Loucy (cell line): ENCODE measurements at regions not wholly inside any gene's neighbourhood (a gene's known extent, or its start where the extent isn't known, plus 50 kb on each side); places are given as distances from the start of the nearest gene placed in this dataset.

Experiments used
- CTCF ChIP-seq: fragments of 200-600 bp; sonication (generic); conservative IDR thresholded peaks from 2 replicates; pipeline ENCODE4 v1.5.1; 2014; ENCODE audit warnings: mild to moderate bottlenecking, antibody characterized with exemption, low read length
- EZH2phosphoT487 ChIP-seq: fragments of 200-600 bp; IDR thresholded peaks from 2 replicates; pipeline ENCODE4 v1.6.1; 2018; ENCODE audit warnings: antibody characterized with exemption, mild to moderate bottlenecking, moderate library complexity, borderline replicate concordance

GRCh38 chr2:144708626-144709025, 188.7 kb upstream of the ZEB2 start:
- no peak for TF ChIP-seq CTCF
- no peak for TF ChIP-seq EZH2phosphoT487
